ENCODE measurements at regions not wholly inside any gene's neighbourhood (a gene's known extent, or its start where the extent isn't known, plus 50 kb on each side); places are given as distances from the start of the nearest gene placed in this dataset.
"Not testable (repeated sequence)": the region's sequence is repeated elsewhere in the genome, so short reads cannot be mapped to it uniquely, and the experiment has no call there.

- DNase-seq (ENCODE audit: low spot score) = no peak
Measured at GRCh38 chr4:77446601-77447000, 159.0 kb upstream of the CXCL13 start.

- DNase-seq (ENCODE audit: low spot score) = no peak
Measured at GRCh38 chr4:77449171-77449570, 156.4 kb upstream of the CXCL13 start.

DNA sequence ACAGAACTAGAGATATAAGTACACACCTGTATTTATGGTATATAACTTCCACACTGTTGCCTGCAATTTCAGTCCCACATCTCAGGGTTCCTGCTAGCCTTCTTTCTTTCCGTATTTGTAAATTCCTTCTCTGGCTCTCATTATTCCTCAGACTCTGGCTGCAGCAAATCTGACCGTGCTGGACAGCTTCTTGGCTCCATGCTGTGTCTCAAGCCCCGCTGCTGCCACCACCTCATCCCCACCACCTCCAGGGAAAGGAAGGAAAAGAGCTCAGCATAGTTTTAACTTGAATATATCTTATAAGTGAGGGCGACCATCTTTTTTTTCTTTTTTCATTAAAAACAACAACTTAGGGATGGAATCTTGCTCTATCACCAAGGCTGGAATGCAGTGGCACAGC, 155.6 kb upstream of the CXCL13 start:
- DNase-seq (ENCODE audit: low spot score) = no peak

DNA sequence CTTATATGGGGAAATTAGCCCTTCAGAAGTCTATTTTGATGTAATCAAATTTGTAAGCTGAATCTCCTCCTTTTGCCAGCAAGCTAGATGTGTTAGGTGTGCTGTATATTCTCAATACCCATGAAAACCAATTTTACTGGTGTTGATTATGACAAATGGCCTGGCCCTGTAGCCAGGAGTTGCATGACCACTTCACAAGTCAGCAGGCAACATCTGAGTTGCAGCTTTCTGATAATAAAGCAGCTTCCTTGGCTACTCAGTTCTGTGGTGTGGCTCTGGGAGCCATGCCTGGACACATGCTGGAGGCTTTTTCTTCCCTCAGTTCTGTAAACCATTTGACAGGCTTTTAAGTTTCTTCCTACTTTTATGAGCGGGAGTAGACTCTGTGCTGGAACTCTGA, 154.1 kb upstream of the CXCL13 start:
- DNase-seq (ENCODE audit: low spot score) = no peak

- DNase-seq (ENCODE audit: low spot score) = not testable (repeated sequence)
Measured at GRCh38 chr4:77452117-77452516, 153.5 kb upstream of the CXCL13 start.

DNA sequence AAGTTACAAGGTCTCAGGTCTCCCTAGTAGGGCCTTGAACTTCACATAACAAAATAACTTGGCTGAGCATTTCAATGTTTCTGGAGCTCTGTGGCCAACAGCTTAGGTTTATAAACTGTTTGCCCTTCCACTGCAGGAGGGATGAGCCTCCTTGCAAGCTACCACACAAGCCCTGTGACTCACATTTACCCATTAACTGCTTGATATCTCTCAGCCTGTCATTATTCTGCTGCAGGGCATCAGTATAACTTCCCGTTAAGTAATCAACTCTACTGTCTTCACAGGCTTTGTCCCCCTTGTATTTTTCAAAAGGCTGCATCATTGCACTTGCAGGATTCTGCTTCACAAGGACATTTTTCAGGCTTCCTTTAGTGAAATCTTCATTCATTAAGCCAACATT, 151.7 kb upstream of the CXCL13 start:
- DNase-seq (ENCODE audit: low spot score) = no peak

GRCh38 chr4:77454858-77455257, 150.8 kb upstream of the CXCL13 start:
- no peak for DNase-seq (ENCODE audit: low spot score)

- not testable (repeated sequence) for DNase-seq (ENCODE audit: low spot score)
Measured at GRCh38 chr4:77464100-77464499, 141.5 kb upstream of the CXCL13 start.

GRCh38 chr4:77465271-77465670, 140.3 kb upstream of the CXCL13 start:
- DNase-seq (ENCODE audit: low spot score) = no peak

- DNase-seq (ENCODE audit: low spot score) = no peak
Measured at GRCh38 chr4:77466430-77466829, 139.2 kb upstream of the CXCL13 start.

GRCh38 chr4:77471821-77472495, 133.7 kb upstream of the CXCL13 start:
- no peak for DNase-seq (ENCODE audit: low spot score)

DNA sequence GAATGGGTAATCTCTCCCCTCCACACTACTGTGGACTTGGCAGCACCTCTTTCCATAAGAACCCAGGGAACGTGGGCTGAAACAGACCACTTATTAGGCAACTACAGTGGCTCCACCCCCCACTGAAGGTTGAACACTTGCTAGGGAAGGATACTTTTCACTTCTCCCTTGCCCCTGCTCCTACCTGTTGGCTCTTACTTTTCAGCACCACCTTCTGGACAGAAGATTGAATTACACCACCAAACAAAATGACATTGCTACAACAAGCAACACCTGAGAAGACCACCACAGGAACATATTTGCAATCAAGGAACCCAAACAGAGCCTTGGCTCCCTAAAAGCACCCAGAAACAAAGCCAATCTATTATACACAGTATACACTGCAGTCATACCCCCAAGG, 132.1 kb upstream of the CXCL13 start:
- no peak for DNase-seq (ENCODE audit: low spot score)

GRCh38 chr4:77481856-77482255, 123.8 kb upstream of the CXCL13 start:
- no peak for DNase-seq (ENCODE audit: low spot score)

GRCh38 chr4:77488882-77489281, 116.7 kb upstream of the CXCL13 start:
- no peak for DNase-seq (ENCODE audit: low spot score)

DNA sequence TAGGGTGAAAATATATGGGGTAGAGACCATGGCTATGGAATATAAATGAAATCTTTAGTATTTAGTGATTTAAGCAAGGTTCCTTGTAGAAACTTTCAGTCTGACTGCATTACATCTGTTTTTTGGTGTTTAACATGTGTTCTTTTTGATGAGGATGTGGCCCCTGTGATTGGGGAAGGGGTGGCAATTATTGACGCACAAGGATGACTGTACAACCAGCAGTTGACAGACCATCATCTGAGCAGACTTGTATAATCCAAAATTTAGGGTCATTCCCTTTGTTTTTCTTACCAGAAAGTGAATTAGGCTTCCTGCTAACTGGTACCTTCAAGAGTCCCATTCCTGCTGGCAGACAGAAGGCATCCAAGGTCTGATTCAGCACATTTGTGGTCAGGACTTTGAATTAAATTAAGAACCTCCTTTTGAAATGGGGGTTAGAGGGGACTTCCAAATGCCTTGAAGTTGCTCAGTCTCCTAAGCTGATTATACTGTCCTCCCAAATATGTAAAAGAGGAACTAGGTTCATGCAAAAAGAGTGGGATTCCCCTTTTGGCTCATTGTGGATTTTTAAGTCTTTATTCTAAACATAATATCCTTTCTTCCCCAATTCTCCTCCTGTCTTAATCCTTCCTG, 112.4 kb upstream of the CXCL13 start:
- no peak for DNase-seq (ENCODE audit: low spot score)

DNA sequence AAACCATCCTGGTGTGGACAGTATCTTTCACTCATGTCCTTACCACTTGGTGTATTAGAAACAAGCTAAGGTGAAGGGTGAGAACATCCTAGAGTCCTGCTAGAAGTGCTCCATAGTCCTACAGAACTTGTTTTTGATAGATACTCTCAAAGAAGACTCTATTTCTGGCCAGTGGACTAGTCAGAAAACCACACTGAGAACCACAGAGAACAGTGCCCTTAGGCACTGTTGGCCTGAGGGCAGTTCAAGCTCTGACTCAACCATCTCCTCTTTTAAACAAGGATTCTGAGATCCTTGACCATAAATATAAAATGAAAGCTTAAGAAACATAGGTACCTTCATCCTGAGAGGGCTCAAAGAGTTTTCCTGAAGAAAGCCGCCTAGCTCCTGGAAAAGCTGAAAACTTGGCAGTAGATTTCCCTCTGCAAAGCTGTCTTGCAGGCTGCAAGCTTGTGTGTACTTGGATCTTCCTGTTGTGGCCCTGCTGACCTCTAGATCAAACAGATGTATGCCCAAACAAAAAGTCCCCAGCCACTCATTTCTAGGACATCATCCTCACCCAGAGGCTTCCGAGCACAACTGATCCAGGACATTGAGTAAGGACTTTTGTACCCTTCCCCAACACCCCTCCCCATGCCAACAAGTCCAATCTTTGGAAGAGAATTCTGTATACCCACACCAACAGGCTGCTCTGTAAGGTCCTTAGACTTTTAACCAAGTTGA, 111.6 kb upstream of the CXCL13 start:
- no peak for DNase-seq (ENCODE audit: low spot score)

DNA sequence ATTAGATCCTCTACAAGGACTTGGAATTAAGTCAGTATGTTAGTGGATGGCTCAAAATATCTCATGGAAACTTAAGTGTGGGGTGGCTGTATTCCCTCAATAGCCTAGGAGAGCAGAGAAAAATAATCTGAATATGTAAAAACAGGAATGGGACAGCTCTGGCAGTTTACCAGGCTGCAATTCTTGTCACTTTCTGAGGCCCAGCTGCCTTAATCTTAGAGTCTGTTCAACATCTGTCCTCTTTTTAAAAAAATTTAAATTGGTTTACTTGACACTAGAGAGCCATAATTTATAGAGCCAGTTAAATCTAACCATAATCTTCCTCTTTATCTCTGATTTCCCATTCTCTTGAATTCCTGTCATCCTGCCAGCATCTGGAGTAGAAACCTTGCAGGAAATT, 109.2 kb upstream of the CXCL13 start:
- no peak for DNase-seq (ENCODE audit: low spot score)

- DNase-seq (ENCODE audit: low spot score) = no peak
Measured at GRCh38 chr4:77500801-77501200, 104.8 kb upstream of the CXCL13 start.

DNA sequence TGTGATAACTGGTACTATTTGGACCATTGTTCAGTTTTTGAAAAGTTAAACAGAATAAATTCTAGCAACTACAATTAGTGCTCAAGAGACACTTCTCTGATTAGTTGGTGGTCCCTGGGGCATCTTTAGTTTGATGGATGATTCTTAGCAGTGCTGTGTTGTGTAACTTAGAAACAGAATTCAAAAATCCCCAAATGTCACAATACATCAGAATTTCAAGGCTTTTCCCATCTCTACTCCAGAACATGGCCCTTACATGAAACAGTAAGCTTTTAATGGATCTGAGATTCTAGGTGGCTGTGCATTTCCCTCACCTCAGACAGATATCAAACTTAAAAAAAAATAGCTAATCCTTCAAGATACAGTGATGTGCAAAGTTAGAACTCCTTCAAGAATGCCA, 104.4 kb upstream of the CXCL13 start:
- no peak for DNase-seq (ENCODE audit: low spot score)

DNA sequence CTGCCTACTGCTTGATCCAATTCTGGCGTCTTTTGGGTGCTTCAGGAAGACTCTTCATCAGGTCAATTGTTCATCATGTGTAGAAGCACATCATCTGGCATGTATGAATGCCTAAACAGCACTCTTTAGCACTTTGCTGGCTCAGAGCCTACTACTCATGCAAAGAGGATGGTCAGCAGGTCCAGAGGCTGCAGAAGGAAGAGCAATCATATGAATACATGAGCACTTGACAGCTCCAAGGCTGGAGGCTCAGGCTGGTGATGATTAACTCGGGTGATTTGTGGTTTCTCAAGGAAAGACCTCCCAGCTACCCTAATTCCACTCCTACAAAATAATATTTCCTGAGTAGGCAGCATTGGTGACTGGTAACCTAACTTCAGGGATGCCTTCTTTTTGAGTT, 103.8 kb upstream of the CXCL13 start:
- DNase-seq (ENCODE audit: low spot score) = no peak

DNA sequence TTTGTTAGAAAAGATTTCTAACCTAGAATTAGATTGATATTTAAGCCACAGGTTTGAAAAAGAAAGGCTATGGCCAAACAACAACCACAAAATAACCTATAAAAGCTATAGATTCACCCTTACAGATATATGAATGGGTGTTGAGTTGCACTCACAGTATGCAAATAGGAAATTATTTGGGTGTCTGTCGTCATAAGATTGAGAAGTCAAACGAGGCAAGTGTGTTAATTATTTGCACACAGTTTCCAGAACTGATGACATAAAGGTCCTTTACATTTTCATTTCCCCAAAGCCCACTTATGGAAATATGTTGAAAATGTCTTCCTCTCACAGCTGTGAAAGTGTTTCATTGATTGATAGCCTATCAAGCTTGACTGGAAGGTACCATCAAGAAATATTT, 101.2 kb upstream of the CXCL13 start:
- DNase-seq (ENCODE audit: low spot score) = no peak

DNA sequence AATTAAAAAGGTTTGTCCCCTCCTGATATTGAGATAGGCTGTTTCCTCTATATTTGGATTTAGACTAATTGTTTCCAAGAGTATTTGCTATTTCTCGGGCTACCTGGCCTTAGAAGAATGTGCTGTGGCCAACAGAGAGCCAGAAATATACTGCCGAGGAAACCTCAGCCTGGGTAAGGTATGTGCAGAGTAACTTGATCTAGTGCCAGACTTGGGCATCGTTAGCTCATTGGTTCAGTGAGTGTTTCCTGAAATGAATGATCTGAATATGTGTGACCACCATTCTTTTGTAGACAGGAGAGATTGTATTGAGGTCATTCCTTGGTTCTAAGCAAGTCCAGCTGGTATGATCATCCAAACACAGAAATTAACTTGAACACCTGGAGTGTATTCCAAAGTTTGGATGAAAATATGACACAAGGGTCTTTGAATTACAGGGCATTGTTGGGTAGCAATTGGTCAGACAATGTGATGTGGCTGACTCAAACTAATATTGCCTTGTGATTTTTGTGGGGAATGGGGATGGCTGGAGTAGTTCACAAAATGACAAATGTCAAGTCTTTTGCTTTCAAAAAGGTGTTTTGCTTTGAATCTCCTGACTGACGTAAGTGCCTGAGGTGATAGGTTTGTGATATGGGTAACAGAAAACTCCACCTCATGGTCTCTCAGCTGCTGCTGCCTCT, 100.2 kb upstream of the CXCL13 start:
- no peak for DNase-seq (ENCODE audit: low spot score)

- DNase-seq (ENCODE audit: low spot score) = no peak
Measured at GRCh38 chr4:77505958-77506319, 99.7 kb upstream of the CXCL13 start.

All from LoVo (cell line).